ENCODE measurements at regions not wholly inside any gene's neighbourhood (a gene's known extent, or its start where the extent isn't known, plus 50 kb on each side); places are given as distances from the start of the nearest gene placed in this dataset.

GRCh38 chr9:28770827-28771226 lies 1197.5 kb upstream of the C9orf72 start:
- TF ChIP-seq CTCF (IDR thresholded peaks at IDR 0.05) (no peak), POLR2A (IDR thresholded peaks at IDR 0.05; ENCODE audit: low read depth) (no peak), POLR2AphosphoS5 (IDR thresholded peaks at IDR 0.05) (no peak), EP300 (IDR thresholded peaks at IDR 0.05) (no peak)

Data from esophagus muscularis mucosa (tissue), 4 donors.